Thyroid gland (tissue), 4 donors: ENCODE measurements at regions not wholly inside any gene's neighbourhood (a gene's known extent, or its start where the extent isn't known, plus 50 kb on each side); places are given as distances from the start of the nearest gene placed in this dataset.
"Not testable (repeated sequence)": the region's sequence is repeated elsewhere in the genome, so short reads cannot be mapped to it uniquely, and the experiment has no call there.

ENCODE experiments used
- CTCF ChIP-seq, 6 experiments: fragments of 200-600 bp in 3 of 6; fragments of 450-650 bp in 3 of 6; sonication (generic) in 3 of 6; IDR thresholded peaks; one replicate each; pipeline ENCODE4 v1.5.1; 2016 to 2019; ENCODE audit warnings: antibody characterized with exemption in 6 of 6, mild to moderate bottlenecking in 2 of 6, inconsistent platforms in 1 of 6, moderate library complexity in 1 of 6
- POLR2A ChIP-seq, 2 donors: fragments of 450-650 bp; IDR thresholded peaks; one replicate each; pipeline ENCODE4 v1.6.1; 2017; ENCODE audit warnings: antibody characterized with exemption in 2 of 2, mild to moderate bottlenecking in 2 of 2, moderate library complexity in 1 of 2

- TF ChIP-seq CTCF, POLR2A (IDR thresholded peaks at IDR 0.05): not testable (repeated sequence)
These were observed 156.8 kb upstream of the RPS23 start for GRCh38 chr5:82434696-82435660.
